ENCODE measurements at regions not wholly inside any gene's neighbourhood (a gene's known extent, or its start where the extent isn't known, plus 50 kb on each side); places are given as distances from the start of the nearest gene placed in this dataset.
"Not testable (repeated sequence)": the region's sequence is repeated elsewhere in the genome, so short reads cannot be mapped to it uniquely, and the experiment has no call there.

GRCh38 chr13:54004026-54004699 is 975.5 kb downstream of the OLFM4 start:
- no peak for DNase-seq (ENCODE audit: low read depth in 4 of 6, low spot score in 6 of 6)
- Histone ChIP-seq H3K4me1 (ENCODE audit: control insufficient read depth, insufficient read depth, low read length) (no peaks in the 10 kb centered on the region), H3K9me3 (ENCODE audit: control insufficient read depth, insufficient read depth, low read length) (no peaks in the 10 kb centered on the region), H3K4me3 (ENCODE audit: low read depth, low read length) (no peak overlapping the region), H3K36me3 (ENCODE audit: control insufficient read depth, insufficient read depth, low read length) (no peaks in the 10 kb centered on the region), H3K27me3 (ENCODE audit: control insufficient read depth, insufficient read depth, low read length) (no peaks in the 10 kb centered on the region), H3K27ac (ENCODE audit: low read depth, low read length) (no peak overlapping the region)
- WGBS (ENCODE audit: insufficient coverage) = 100% methylated on average over 1 of the region's 5 CpGs

GRCh38 chr13:54016542-54016941 is 987.9 kb downstream of the OLFM4 start:
- DNase-seq (ENCODE audit: low read depth in 4 of 6, low spot score in 6 of 6) = peak in 2 of 6 donors; percentile 27 to 92
- Histone ChIP-seq H3K4me3 (ENCODE audit: low read depth, low read length) (no peak overlapping the region), H3K9me3 (ENCODE audit: control insufficient read depth, insufficient read depth, low read length) (no peaks in the 10 kb centered on the region), H3K36me3 (ENCODE audit: control insufficient read depth, insufficient read depth, low read length) (no peaks in the 10 kb centered on the region), H3K27ac (ENCODE audit: low read depth, low read length) (no peak overlapping the region), H3K4me1 (ENCODE audit: control insufficient read depth, insufficient read depth, low read length) (no peaks in the 10 kb centered on the region), H3K27me3 (ENCODE audit: control insufficient read depth, insufficient read depth, low read length) (no peaks in the 10 kb centered on the region)
- no CpG with 5 or more reads among the region's 1 CpG for WGBS (ENCODE audit: insufficient coverage)

- Histone ChIP-seq H3K27ac (ENCODE audit: low read depth, low read length) (no peak overlapping the region), H3K4me1 (ENCODE audit: control insufficient read depth, insufficient read depth, low read length) (no peaks in the 10 kb centered on the region), H3K27me3 (ENCODE audit: control insufficient read depth, insufficient read depth, low read length) (no peaks in the 10 kb centered on the region), H3K36me3 (ENCODE audit: control insufficient read depth, insufficient read depth, low read length) (no peaks in the 10 kb centered on the region), H3K4me3 (ENCODE audit: low read depth, low read length) (no peak overlapping the region), H3K9me3 (ENCODE audit: control insufficient read depth, insufficient read depth, low read length) (no peaks in the 10 kb centered on the region)
- DNase-seq (ENCODE audit: low read depth in 4 of 6, low spot score in 6 of 6) = peak in 2 of 6 donors; percentile 5 to 9
- 86% methylated on average over 1 of the region's 3 CpGs for WGBS (ENCODE audit: insufficient coverage)
These were observed 989.9 kb downstream of the OLFM4 start for GRCh38 chr13:54018485-54018884.

- Histone ChIP-seq H3K4me1 (ENCODE audit: control insufficient read depth, insufficient read depth, low read length) (no peaks in the 10 kb centered on the region), H3K9me3 (ENCODE audit: control insufficient read depth, insufficient read depth, low read length) (peaks cover 10% of the 10 kb centered on the region), H3K36me3 (ENCODE audit: control insufficient read depth, insufficient read depth, low read length) (no peaks in the 10 kb centered on the region), H3K27me3 (ENCODE audit: control insufficient read depth, insufficient read depth, low read length) (no peaks in the 10 kb centered on the region), H3K4me3 (ENCODE audit: low read depth, low read length) (no peak overlapping the region), H3K27ac (ENCODE audit: low read depth, low read length) (no peak overlapping the region)
- no peak for DNase-seq (ENCODE audit: low read depth in 4 of 6, low spot score in 6 of 6)
- 70% methylated on average over 1 of the region's 1 CpG for WGBS (ENCODE audit: insufficient coverage)
These were observed 1000.6 kb downstream of the OLFM4 start for GRCh38 chr13:54029226-54029625.

- no peak overlapping the region for H3K27ac ChIP-seq (ENCODE audit: low read depth, low read length)
- WGBS (ENCODE audit: insufficient coverage) = 47% methylated on average over 3 of the region's 4 CpGs
- no peak overlapping the region for H3K4me3 ChIP-seq (ENCODE audit: low read depth, low read length)
- peaks cover 10% of the 10 kb centered on the region for H3K9me3 ChIP-seq (ENCODE audit: control insufficient read depth, insufficient read depth, low read length)
- H3K36me3 ChIP-seq (ENCODE audit: control insufficient read depth, insufficient read depth, low read length) = no peaks in the 10 kb centered on the region
- H3K4me1 ChIP-seq (ENCODE audit: control insufficient read depth, insufficient read depth, low read length) = no peaks in the 10 kb centered on the region
- peak in 3 of 6 donors; percentile 2 to 31 (median 8) for DNase-seq (ENCODE audit: low read depth in 4 of 6, low spot score in 6 of 6)
- H3K27me3 ChIP-seq (ENCODE audit: control insufficient read depth, insufficient read depth, low read length) = no peaks in the 10 kb centered on the region
These were observed 1001.1 kb downstream of the OLFM4 start for GRCh38 chr13:54029720-54030119.

- no peak overlapping the region for H3K4me3 ChIP-seq (ENCODE audit: low read depth, low read length)
These were observed 1004.8 kb downstream of the OLFM4 start for GRCh38 chr13:54033323-54033861.

GRCh38 chr13:54034047-54034446 is 1005.4 kb downstream of the OLFM4 start:
- no CpG with 5 or more reads among the region's 2 CpGs for WGBS (ENCODE audit: insufficient coverage)
- no peak overlapping the region for H3K27ac ChIP-seq (ENCODE audit: low read depth, low read length)
- H3K27me3 ChIP-seq (ENCODE audit: control insufficient read depth, insufficient read depth, low read length) = no peaks in the 10 kb centered on the region
- no peak for DNase-seq (ENCODE audit: low read depth in 4 of 6, low spot score in 6 of 6)
- H3K4me1 ChIP-seq (ENCODE audit: control insufficient read depth, insufficient read depth, low read length) = no peaks in the 10 kb centered on the region
- H3K9me3 ChIP-seq (ENCODE audit: control insufficient read depth, insufficient read depth, low read length) = peaks cover 8% of the 10 kb centered on the region
- no peaks in the 10 kb centered on the region for H3K36me3 ChIP-seq (ENCODE audit: control insufficient read depth, insufficient read depth, low read length)
- H3K4me3 ChIP-seq (ENCODE audit: low read depth, low read length) = no peak overlapping the region

More at GRCh38 chr13:54033323-54033861, 1004.8 kb downstream of the OLFM4 start:
- 73% methylated on average over 5 of the region's 6 CpGs for WGBS (ENCODE audit: insufficient coverage)
- DNase-seq (ENCODE audit: low read depth in 4 of 6, low spot score in 6 of 6) = no peak
- no peak overlapping the region for H3K27ac ChIP-seq (ENCODE audit: low read depth, low read length)
- no peaks in the 10 kb centered on the region for H3K36me3 ChIP-seq (ENCODE audit: control insufficient read depth, insufficient read depth, low read length)
- H3K4me1 ChIP-seq (ENCODE audit: control insufficient read depth, insufficient read depth, low read length) = no peaks in the 10 kb centered on the region
- no peaks in the 10 kb centered on the region for H3K27me3 ChIP-seq (ENCODE audit: control insufficient read depth, insufficient read depth, low read length)
- H3K9me3 ChIP-seq (ENCODE audit: control insufficient read depth, insufficient read depth, low read length) = peaks cover 8% of the 10 kb centered on the region

GRCh38 chr13:54057416-54057815 is 1028.8 kb downstream of the OLFM4 start:
- not testable (repeated sequence) for H3K9me3 ChIP-seq (ENCODE audit: control insufficient read depth, insufficient read depth, low read length); H3K4me3 ChIP-seq (ENCODE audit: low read depth, low read length); H3K27me3 ChIP-seq (ENCODE audit: control insufficient read depth, insufficient read depth, low read length); H3K27ac ChIP-seq (ENCODE audit: low read depth, low read length); DNase-seq (ENCODE audit: low read depth in 4 of 6, low spot score in 6 of 6); H3K36me3 ChIP-seq (ENCODE audit: control insufficient read depth, insufficient read depth, low read length); H3K4me1 ChIP-seq (ENCODE audit: control insufficient read depth, insufficient read depth, low read length)
- WGBS (ENCODE audit: insufficient coverage) = no CpG with 5 or more reads among the region's 5 CpGs

GRCh38 chr13:54069958-54070357 is 1041.3 kb downstream of the OLFM4 start:
- not testable (repeated sequence) for DNase-seq (ENCODE audit: low read depth in 4 of 6, low spot score in 6 of 6); H3K4me1 ChIP-seq (ENCODE audit: control insufficient read depth, insufficient read depth, low read length); H3K27me3 ChIP-seq (ENCODE audit: control insufficient read depth, insufficient read depth, low read length); H3K27ac ChIP-seq (ENCODE audit: low read depth, low read length); H3K4me3 ChIP-seq (ENCODE audit: low read depth, low read length); H3K9me3 ChIP-seq (ENCODE audit: control insufficient read depth, insufficient read depth, low read length); H3K36me3 ChIP-seq (ENCODE audit: control insufficient read depth, insufficient read depth, low read length)
- WGBS (ENCODE audit: insufficient coverage) = 70% methylated on average over 8 of the region's 8 CpGs

- no peaks in the 10 kb centered on the region for H3K36me3 ChIP-seq (ENCODE audit: control insufficient read depth, insufficient read depth, low read length)
- H3K9me3 ChIP-seq (ENCODE audit: control insufficient read depth, insufficient read depth, low read length) = peaks cover 2% of the 10 kb centered on the region
- no peak overlapping the region for H3K27ac ChIP-seq (ENCODE audit: low read depth, low read length)
- no peaks in the 10 kb centered on the region for H3K4me1 ChIP-seq (ENCODE audit: control insufficient read depth, insufficient read depth, low read length)
- no peaks in the 10 kb centered on the region for H3K27me3 ChIP-seq (ENCODE audit: control insufficient read depth, insufficient read depth, low read length)
- DNase-seq (ENCODE audit: low read depth in 4 of 6, low spot score in 6 of 6) = peak in 1 of 6 donors; percentile 6
- H3K4me3 ChIP-seq (ENCODE audit: low read depth, low read length) = no peak overlapping the region
These were observed 1049.0 kb downstream of the OLFM4 start for GRCh38 chr13:54077569-54077968.
